Liver (tissue), 3 donors: ENCODE measurements at regions not wholly inside any gene's neighbourhood (a gene's known extent, or its start where the extent isn't known, plus 50 kb on each side); places are given as distances from the start of the nearest gene placed in this dataset.

ENCODE experiments used
- TAF1 ChIP-seq: conservative IDR thresholded peaks from 2 replicates; pipeline ENCODE4 v1.6.1; 2016; ENCODE audit warnings: antibody characterized with exemption, mild to moderate bottlenecking
- TF ChIP-seq, protein P1 (sequence below): fragments of 150-350 bp; IDR thresholded peaks from 2 replicates; pipeline ENCODE4 v1.5.1; 2017; ENCODE audit warnings: improper control_type of control experiment, low read depth, low read length; ENCODE audit not compliant: missing input control
- TF ChIP-seq, protein P2 (sequence below): IDR thresholded peaks from 2 replicates; pipeline ENCODE4 v1.6.1; 2016; ENCODE audit warnings: antibody characterized with exemption
- donor health status: healthy.
- donor health status: healthy.

GRCh38 chr4:147285751-147286150, 195.1 kb upstream of the EDNRA start:
- no peak for TF ChIP-seq TAF1
- TF ChIP-seq, protein P1, sequence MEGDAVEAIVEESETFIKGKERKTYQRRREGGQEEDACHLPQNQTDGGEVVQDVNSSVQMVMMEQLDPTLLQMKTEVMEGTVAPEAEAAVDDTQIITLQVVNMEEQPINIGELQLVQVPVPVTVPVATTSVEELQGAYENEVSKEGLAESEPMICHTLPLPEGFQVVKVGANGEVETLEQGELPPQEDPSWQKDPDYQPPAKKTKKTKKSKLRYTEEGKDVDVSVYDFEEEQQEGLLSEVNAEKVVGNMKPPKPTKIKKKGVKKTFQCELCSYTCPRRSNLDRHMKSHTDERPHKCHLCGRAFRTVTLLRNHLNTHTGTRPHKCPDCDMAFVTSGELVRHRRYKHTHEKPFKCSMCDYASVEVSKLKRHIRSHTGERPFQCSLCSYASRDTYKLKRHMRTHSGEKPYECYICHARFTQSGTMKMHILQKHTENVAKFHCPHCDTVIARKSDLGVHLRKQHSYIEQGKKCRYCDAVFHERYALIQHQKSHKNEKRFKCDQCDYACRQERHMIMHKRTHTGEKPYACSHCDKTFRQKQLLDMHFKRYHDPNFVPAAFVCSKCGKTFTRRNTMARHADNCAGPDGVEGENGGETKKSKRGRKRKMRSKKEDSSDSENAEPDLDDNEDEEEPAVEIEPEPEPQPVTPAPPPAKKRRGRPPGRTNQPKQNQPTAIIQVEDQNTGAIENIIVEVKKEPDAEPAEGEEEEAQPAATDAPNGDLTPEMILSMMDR, result no peak
- TF ChIP-seq, protein P2, sequence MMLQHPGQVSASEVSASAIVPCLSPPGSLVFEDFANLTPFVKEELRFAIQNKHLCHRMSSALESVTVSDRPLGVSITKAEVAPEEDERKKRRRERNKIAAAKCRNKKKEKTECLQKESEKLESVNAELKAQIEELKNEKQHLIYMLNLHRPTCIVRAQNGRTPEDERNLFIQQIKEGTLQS, result no peak
